D721Med (cell line): ENCODE measurements at regions not wholly inside any gene's neighbourhood (a gene's known extent, or its start where the extent isn't known, plus 50 kb on each side); places are given as distances from the start of the nearest gene placed in this dataset.

Experiments used
- DNase-seq: peaks from one replicate; pipeline ENCODE4 v3.0.0; 2011; ENCODE audit warnings: low spot score; ENCODE audit not compliant: insufficient read length
- FAIRE-seq: peaks from 2 replicates; lab custom pipeline; 2011; peaks lifted over from hg19 to GRCh38; lab: Jason Lieb, UNC
- TF ChIP-seq, protein P1 (sequence below): IDR thresholded peaks from 2 replicates; pipeline ENCODE4 v1.5.1; 2012; ENCODE audit warnings: mild to moderate bottlenecking, control low read depth; ENCODE audit not compliant: insufficient read depth; ENCODE audit errors: missing control alignments

DNA sequence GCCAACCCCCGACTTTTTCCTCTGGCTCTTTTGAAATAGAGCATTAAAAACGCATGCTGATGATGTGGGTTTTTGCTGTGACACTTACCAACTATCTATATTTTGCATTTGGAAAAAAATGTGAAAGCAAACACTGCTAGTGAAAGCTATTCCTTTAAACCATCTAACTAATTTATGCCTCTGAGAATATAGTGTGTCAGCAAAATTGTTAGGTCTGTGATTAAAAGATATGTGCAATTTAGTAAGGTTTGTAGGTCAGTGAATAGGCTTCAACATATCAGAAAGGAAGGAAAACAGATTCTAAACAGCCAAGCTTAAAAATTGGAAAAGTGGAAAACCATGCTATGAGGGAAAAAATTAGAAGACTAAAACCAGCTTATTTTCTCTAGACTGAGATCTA, 1929.3 kb downstream of the NCAM2 start:
- DNase-seq, result no peak
- FAIRE-seq, result no peak
- TF ChIP-seq, protein P1, sequence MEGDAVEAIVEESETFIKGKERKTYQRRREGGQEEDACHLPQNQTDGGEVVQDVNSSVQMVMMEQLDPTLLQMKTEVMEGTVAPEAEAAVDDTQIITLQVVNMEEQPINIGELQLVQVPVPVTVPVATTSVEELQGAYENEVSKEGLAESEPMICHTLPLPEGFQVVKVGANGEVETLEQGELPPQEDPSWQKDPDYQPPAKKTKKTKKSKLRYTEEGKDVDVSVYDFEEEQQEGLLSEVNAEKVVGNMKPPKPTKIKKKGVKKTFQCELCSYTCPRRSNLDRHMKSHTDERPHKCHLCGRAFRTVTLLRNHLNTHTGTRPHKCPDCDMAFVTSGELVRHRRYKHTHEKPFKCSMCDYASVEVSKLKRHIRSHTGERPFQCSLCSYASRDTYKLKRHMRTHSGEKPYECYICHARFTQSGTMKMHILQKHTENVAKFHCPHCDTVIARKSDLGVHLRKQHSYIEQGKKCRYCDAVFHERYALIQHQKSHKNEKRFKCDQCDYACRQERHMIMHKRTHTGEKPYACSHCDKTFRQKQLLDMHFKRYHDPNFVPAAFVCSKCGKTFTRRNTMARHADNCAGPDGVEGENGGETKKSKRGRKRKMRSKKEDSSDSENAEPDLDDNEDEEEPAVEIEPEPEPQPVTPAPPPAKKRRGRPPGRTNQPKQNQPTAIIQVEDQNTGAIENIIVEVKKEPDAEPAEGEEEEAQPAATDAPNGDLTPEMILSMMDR, result no peak

DNA sequence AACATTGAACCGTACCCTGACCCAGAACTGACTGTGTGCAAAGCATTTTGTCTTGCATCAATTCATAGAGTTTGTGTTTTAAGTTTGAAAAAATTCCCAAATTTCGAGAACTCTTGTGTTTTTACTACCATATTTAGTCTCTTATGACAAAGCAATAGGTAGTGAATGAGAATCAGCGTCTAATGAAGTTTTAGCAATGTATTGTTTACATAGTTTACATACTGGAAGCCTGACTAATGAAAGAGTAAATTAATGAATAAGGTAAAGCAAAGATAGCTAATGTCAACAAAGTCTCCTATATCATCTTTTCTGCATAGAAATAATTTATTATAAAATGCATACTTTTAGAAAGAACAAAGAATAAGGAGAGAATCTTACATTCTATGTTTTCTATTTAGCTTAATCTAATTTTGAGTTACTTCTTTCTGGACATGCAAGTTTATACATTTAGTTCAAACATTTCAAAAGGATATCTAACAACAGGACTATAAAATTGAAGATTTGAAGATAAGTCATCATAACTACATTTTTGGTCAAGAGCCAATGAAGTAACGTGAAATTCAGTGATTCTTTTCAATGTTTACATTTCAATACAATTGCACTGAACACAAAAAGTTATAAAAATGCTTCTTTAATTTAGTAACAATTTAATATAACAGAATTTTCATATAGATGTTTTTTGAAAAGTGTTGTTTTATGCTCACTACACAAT, 1943.7 kb downstream of the NCAM2 start:
- TF ChIP-seq, protein P1, result no peak
- FAIRE-seq, result no peak
- no peak for DNase-seq

DNA sequence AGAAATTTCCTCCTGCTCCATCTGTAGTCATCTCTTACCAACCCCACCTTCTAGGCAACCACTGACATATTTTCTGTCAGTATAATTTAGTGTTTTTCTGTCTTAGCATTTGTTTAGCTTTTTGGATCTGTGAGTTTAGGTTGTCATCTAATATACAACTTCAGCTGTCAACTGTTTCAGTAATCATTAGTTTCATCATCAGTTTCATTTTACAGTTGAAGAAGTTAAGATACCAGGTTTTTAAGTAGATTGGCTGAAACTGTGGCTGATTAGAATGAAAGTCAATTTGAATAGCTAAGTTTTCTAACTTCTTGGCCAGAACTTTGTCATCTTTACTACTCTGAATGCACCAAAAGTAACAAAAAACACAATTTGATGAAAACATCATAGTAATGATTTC, 1957.3 kb downstream of the NCAM2 start:
- DNase-seq (no peak), FAIRE-seq (no peak)
- TF ChIP-seq, protein P1, result no peak

DNA sequence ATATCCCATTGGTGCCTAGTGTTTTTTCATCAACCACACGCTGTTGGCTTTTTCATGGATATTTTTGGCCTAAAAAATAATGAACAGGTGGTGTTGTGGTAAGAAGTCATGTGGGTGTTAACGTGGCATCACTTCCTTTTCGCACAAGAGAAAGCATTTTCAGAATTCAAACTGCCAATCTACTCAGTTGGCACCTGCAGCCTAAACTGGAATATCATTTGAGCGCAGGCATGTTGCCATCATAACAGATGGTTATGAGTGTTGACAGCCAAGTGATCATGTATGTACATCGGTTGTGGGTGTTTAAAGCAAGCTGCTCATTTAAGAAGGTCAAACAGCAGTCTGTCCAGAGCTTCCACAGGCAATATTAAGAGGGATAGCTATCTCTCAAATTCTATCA, 1963.0 kb downstream of the NCAM2 start:
- no peak for FAIRE-seq
- TF ChIP-seq, protein P1, result no peak
- no peak for DNase-seq

DNA sequence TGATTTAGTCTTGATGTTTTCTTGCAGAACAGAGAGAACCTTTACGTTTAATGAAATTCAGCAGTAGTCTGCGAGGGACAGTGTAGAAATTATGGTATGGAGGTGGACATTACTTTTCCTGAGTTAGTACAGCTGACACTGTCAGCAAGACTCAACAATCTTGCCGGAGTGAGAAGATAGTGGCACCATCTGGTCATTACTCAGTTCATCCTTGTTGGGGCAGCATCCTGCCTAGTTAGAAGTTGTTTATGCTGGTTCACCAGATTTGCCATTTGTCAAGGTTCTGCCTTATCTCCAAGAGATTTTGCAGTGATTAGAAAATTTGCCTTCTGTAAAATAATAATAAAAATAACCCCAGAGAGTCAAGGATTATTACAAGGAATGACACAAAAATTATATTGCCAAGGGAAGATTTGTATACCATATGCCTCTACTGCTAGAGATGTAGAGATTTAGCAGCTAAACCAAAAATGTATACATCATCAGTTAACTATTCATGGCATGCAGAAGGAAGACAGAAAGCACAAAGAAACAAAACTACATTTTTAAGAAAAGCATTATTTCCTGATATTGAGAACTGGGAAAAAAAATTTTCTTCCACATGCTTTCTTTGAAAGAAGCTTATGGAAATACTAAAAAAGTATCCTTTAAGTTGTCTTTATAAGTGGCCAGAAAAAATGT, 1967.4 kb downstream of the NCAM2 start:
- FAIRE-seq (no peak), DNase-seq (no peak)
- TF ChIP-seq, protein P1, result no peak

DNA sequence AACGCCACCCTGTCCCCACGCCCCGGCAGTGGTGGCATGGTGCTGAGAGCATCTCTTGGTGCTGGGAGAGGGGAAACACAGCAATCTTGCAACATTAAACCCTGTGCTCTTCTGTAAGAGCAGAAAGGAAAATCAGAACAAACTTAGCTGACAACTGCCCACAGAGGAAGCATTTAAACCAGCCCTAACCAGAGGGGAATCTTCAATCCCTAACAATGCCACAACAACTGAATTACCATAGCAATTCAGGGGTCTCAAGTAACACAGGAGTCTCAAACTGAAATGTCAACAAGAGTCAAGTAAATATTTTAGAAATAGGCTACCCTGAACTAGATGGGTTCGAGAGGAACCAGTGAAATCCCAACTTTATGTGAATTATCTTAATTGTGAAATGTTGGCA, 1983.6 kb downstream of the NCAM2 start:
- DNase-seq, result no peak
- TF ChIP-seq, protein P1, result no peak
- no peak for FAIRE-seq

DNA sequence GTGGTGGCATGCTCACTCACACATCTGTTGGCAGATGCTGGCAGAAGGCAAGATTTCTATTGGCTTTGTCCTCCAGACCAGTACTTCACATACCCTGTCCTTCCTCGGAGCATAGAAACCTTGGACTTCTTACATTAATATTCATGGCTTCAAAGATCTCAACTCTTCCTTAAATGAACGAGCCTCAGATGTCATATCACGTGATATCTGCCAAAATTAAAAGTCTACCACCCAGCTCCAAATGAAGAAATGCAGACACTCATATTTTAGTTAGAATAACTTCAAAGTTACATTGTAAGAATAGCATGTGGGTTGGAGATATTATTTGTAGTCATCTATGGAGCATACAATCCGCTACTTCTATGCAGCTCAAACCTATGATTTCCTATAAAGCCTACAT, 1994.9 kb downstream of the NCAM2 start:
- DNase-seq, result no peak
- TF ChIP-seq, protein P1, result no peak
- no peak for FAIRE-seq
